Caco-2 (cell line): ENCODE measurements at regions not wholly inside any gene's neighbourhood (a gene's known extent, or its start where the extent isn't known, plus 50 kb on each side); places are given as distances from the start of the nearest gene placed in this dataset.

Experiments
- BruUV-seq: library from RNA; stranded (reverse); fragments of 400-500 nt; replicated peaks from 2 replicates; lab custom pipeline; 2021; lab: Mats Ljungman, UMichigan
- CTCF ChIA-PET: fragments of 300-600 bp; sonication (Branson Sonifier 250); formaldehyde crosslinking; loops from one replicate; lab custom pipeline; 2022; ENCODE audit warnings: antibody characterized with exemption; lab: Charles Lee
- POLR2A ChIA-PET: fragments of 300-600 bp; sonication (Branson Sonifier 250); formaldehyde crosslinking; loops from one replicate; lab custom pipeline; 2022; ENCODE audit warnings: antibody characterized with exemption; lab: Charles Lee
- DNase-seq, 2 experiments: peaks; one replicate each; pipeline versions ENCODE4 v3.0.0 to v3.0.0-alpha.2; 2020 to 2022
- H3K27me3 ChIP-seq: replicated peaks from 2 replicates; pipeline ENCODE4 v1.6.0; 2011; ENCODE audit warnings: low read length; ENCODE audit not compliant: control insufficient read depth, insufficient read depth
- H3K36me3 ChIP-seq: 2 replicates; pipeline ENCODE4 v1.5.1; 2011; ENCODE audit warnings: low read length; ENCODE audit not compliant: control insufficient read depth, insufficient read depth
- H3K4me1 ChIP-seq: fragments of 250-450 bp; sonication (Bioruptor Pico); 2 replicates; pipeline ENCODE4 v1.5.1; 2020; ENCODE audit warnings: mild to moderate bottlenecking
- H3K4me3 ChIP-seq: 2 replicates; pipeline ENCODE4 v1.5.1; 2011; ENCODE audit warnings: low read depth, mild to moderate bottlenecking, control low read depth, low read length
- H3K9me3 ChIP-seq: fragments of 250-450 bp; sonication (Bioruptor Pico); 2 replicates; pipeline ENCODE4 v1.5.1; 2020; ENCODE audit warnings: mild to moderate bottlenecking, moderate library complexity
- H3K27ac Mint-ChIP-seq: one replicate; pipeline ENCODE4 v1.8.0; 2022; ENCODE audit warnings: mixed read lengths; ENCODE audit not compliant: unreplicated experiment
- H3K27me3 Mint-ChIP-seq: one replicate; pipeline ENCODE4 v1.8.0; 2022; ENCODE audit warnings: mixed read lengths; ENCODE audit not compliant: insufficient read depth, unreplicated experiment
- H3K36me3 Mint-ChIP-seq: one replicate; pipeline ENCODE4 v1.8.0; 2022; ENCODE audit warnings: mild to moderate bottlenecking, mixed read lengths; ENCODE audit not compliant: insufficient read depth, unreplicated experiment
- H3K4me1 Mint-ChIP-seq: one replicate; pipeline ENCODE4 v1.8.0; 2022; ENCODE audit warnings: low read depth, mixed read lengths; ENCODE audit not compliant: unreplicated experiment
- H3K4me3 Mint-ChIP-seq: one replicate; pipeline ENCODE4 v1.8.0; 2022; ENCODE audit warnings: mild to moderate bottlenecking, moderate library complexity, mixed read lengths; ENCODE audit not compliant: unreplicated experiment
- H3K9me3 Mint-ChIP-seq: one replicate; pipeline ENCODE4 v1.8.0; 2022; ENCODE audit warnings: mixed read lengths; ENCODE audit not compliant: unreplicated experiment
- intact Hi-C: fragments of 100-400 bp; cut with micrococcal nuclease; formaldehyde crosslinking; loops from one replicate; pipeline ENCODE4 v1.10.0; 2022; ENCODE audit not compliant: unreplicated experiment
- TF ChIP-seq, protein P1 (sequence below), 2 experiments: fragments of 200-600 bp in 1 of 2; IDR thresholded peaks; 1 replicate in 1 of 2; 2 replicates in 1 of 2; pipeline versions ENCODE4 v1.5.1 to v1.8.0; 2011 to 2022; ENCODE audit warnings: antibody characterized with exemption in 1 of 2, control low read depth in 1 of 2, inconsistent platforms in 1 of 2, low read depth in 1 of 2, low read length in 1 of 2, mild to moderate bottlenecking in 1 of 2, moderate library complexity in 1 of 2; ENCODE audit not compliant: insufficient read depth in 1 of 2, severe bottlenecking in 1 of 2, unreplicated experiment in 1 of 2

DNA sequence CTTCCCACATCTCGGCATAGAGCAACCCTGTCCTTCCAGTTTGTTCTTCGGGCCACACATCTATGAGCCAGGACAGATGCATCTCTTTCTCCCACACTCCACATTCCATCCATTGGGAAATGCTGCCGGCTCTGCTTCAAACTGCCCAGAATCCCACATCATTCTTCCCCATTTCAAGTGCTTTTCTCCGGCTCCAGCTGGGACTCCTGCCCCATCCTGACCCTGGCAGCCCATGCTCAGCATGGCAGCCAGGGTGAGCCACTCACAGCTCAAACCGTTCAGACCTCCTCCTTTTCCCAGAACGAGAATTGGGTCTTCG lies 132.8 kb upstream of the SDK2 start:
- Histone ChIP-seq H3K4me1 (no peaks in the 10 kb centered on the region), H3K9me3 (peaks cover 9% of the 10 kb centered on the region; the same call in 1 of the 2 replicates), H3K27me3 (no peaks in the 10 kb centered on the region), H3K4me3 (no peak overlapping the region), H3K36me3 (no peaks in the 10 kb centered on the region)
- TF ChIP-seq, protein P1, sequence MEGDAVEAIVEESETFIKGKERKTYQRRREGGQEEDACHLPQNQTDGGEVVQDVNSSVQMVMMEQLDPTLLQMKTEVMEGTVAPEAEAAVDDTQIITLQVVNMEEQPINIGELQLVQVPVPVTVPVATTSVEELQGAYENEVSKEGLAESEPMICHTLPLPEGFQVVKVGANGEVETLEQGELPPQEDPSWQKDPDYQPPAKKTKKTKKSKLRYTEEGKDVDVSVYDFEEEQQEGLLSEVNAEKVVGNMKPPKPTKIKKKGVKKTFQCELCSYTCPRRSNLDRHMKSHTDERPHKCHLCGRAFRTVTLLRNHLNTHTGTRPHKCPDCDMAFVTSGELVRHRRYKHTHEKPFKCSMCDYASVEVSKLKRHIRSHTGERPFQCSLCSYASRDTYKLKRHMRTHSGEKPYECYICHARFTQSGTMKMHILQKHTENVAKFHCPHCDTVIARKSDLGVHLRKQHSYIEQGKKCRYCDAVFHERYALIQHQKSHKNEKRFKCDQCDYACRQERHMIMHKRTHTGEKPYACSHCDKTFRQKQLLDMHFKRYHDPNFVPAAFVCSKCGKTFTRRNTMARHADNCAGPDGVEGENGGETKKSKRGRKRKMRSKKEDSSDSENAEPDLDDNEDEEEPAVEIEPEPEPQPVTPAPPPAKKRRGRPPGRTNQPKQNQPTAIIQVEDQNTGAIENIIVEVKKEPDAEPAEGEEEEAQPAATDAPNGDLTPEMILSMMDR (IDR thresholded peaks at IDR 0.05; ENCODE audit: insufficient read depth in 1 of 2, low read depth in 1 of 2, low read length in 1 of 2, severe bottlenecking in 1 of 2, unreplicated experiment in 1 of 2): no peak
- peak in 1 of 2 experiments; percentile 24 for DNase-seq
- intact Hi-C loops: loop anchor here (2.0 kb wide), 1 partner anchor 52 kb away; no protein-coding TSS in a partner anchor
- CTCF ChIA-PET: interaction anchor here (0.9 to 1.1 kb wide), 2 partner anchors 18 to 65 kb away, joined by 3 read pairs; no protein-coding TSS in a partner anchor
- H3K27ac Mint-ChIP-seq: no peak overlapping the region
- POLR2A ChIA-PET: no interaction called here
- H3K9me3 Mint-ChIP-seq: no peaks in the 10 kb centered on the region
- no peaks in the 10 kb centered on the region for H3K36me3 Mint-ChIP-seq
- no peak overlapping the region for H3K4me3 Mint-ChIP-seq
- BruUV-seq: no TSS peak
- no peaks in the 10 kb centered on the region for H3K4me1 Mint-ChIP-seq
- H3K27me3 Mint-ChIP-seq: no peaks in the 10 kb centered on the region

DNA sequence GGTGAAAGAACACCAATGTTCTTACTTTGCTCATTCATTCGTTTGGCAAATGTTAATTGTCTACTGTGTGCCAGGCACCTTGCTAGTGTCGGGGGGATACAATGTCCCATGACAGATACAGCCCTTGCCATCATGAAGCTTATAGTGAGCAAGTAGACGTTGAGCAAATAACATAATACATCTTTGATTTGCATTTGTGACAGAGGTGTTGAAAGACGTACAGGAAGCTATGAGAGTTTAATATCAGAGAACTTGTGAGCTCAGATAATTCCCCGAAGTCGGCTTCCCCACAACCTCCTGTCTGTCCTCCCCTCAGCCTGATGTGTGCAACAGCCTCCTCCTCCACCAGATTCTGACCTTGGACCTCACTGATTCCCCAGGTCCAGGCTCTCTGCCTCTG lies 138.0 kb upstream of the SDK2 start:
- intact Hi-C loops: no loop called here
- Histone ChIP-seq H3K4me1 (peaks cover 12% of the 10 kb centered on the region), H3K36me3 (no peaks in the 10 kb centered on the region), H3K27me3 (no peaks in the 10 kb centered on the region), H3K4me3 (no peak overlapping the region), H3K9me3 (peaks cover 9% of the 10 kb centered on the region; the same call in 1 of the 2 replicates)
- no peak for DNase-seq
- no peaks in the 10 kb centered on the region for H3K27me3 Mint-ChIP-seq
- no peak overlapping the region for H3K27ac Mint-ChIP-seq
- CTCF ChIA-PET: interaction anchor here (0.6 kb wide), 1 partner anchor 1311 kb away, joined by 3 read pairs; no protein-coding TSS in a partner anchor
- H3K36me3 Mint-ChIP-seq: no peaks in the 10 kb centered on the region
- no TSS peak for BruUV-seq
- no peaks in the 10 kb centered on the region for H3K9me3 Mint-ChIP-seq
- H3K4me3 Mint-ChIP-seq: no peak overlapping the region
- TF ChIP-seq, protein P1 (IDR thresholded peaks at IDR 0.05; ENCODE audit: insufficient read depth in 1 of 2, low read depth in 1 of 2, low read length in 1 of 2, severe bottlenecking in 1 of 2, unreplicated experiment in 1 of 2): no peak
- POLR2A ChIA-PET: no interaction called here
- H3K4me1 Mint-ChIP-seq: peaks cover 12% of the 10 kb centered on the region

DNA sequence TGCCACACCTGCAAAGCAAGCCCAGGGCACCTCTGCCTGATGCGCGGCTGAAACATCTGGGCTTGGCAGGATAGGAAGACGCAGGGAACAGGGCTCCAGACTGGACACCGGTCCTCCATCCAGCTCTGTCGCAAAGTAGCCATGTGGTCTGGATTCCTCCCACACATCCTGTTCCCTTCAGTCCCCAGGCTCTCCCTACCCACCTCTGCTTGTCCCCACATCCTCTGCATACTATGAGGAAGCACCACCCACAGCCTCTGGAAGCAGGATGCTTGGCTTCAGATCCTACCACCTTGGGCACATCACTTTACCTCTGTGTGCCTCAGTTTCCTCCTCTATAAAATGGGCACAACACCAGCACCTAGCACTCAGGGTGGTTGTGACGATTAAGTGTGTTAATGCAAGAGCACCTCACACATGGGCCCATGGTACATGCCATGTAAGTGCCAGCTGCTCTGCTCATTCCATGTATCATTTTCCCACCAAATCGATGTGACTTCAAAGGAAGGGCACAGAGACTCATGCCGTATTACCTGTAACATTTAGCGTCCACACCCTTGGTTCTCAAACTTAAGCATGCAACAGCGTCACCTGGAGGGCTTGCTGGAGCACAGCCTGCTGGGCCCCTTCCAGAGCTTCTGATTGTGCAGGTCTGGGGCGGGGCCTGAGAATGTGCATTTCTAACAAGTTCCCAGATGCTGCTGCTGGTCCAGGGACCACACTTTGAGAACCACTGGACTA lies 138.6 kb upstream of the SDK2 start:
- Mint-ChIP-seq H3K27ac (no peak overlapping the region), H3K36me3 (no peaks in the 10 kb centered on the region), H3K4me3 (no peak overlapping the region), H3K27me3 (no peaks in the 10 kb centered on the region), H3K9me3 (no peaks in the 10 kb centered on the region), H3K4me1 (peaks cover 12% of the 10 kb centered on the region)
- CTCF ChIA-PET: interaction anchor here (0.6 kb wide), 1 partner anchor 1312 kb away, joined by 3 read pairs; no protein-coding TSS in a partner anchor
- Histone ChIP-seq H3K4me3 (no peak overlapping the region), H3K9me3 (peaks cover 9% of the 10 kb centered on the region; the same call in 1 of the 2 replicates), H3K27me3 (no peaks in the 10 kb centered on the region), H3K4me1 (peaks cover 12% of the 10 kb centered on the region), H3K36me3 (no peaks in the 10 kb centered on the region)
- TF ChIP-seq, protein P1 (IDR thresholded peaks at IDR 0.05; ENCODE audit: insufficient read depth in 1 of 2, low read depth in 1 of 2, low read length in 1 of 2, severe bottlenecking in 1 of 2, unreplicated experiment in 1 of 2): no peak
- DNase-seq: no peak
- POLR2A ChIA-PET: no interaction called here
- intact Hi-C loops: no loop called here
- BruUV-seq: no TSS peak
